Mucosa of descending colon (tissue), 3 donors: ENCODE measurements at regions not wholly inside any gene's neighbourhood (a gene's known extent, or its start where the extent isn't known, plus 50 kb on each side); places are given as distances from the start of the nearest gene placed in this dataset.

ENCODE experiments used
- ATAC-seq: fragments of 200-7000 bp; cut with Tn5 transposase; one replicate; pipeline ENCODE4 v1.9.1; 2020; ENCODE audit warnings: mild to moderate bottlenecking, moderate library complexity
- DNase-seq, 3 donors: peaks; one replicate each; pipeline ENCODE4 v3.0.0-alpha.2; 2020
- H3K36me3 ChIP-seq: fragments of 200-600 bp; one replicate; pipeline ENCODE4 v1.8.0; 2021; ENCODE audit warnings: low read depth, mild to moderate bottlenecking
- H3K4me1 ChIP-seq: fragments of 200-600 bp; one replicate; pipeline ENCODE4 v1.8.0; 2021; ENCODE audit warnings: low read depth, mild to moderate bottlenecking
- H3K4me3 ChIP-seq: fragments of 200-600 bp; one replicate; pipeline ENCODE4 v1.8.0; 2021; ENCODE audit warnings: mild to moderate bottlenecking
- H3K9me3 ChIP-seq: fragments of 200-600 bp; one replicate; pipeline ENCODE4 v1.8.0; 2021; ENCODE audit warnings: mild to moderate bottlenecking
- CTCF ChIP-seq: fragments of 200-600 bp; IDR thresholded peaks from one replicate; pipeline ENCODE4 v1.8.0; 2022; ENCODE audit warnings: antibody characterized with exemption, mild to moderate bottlenecking
- intact Hi-C, 2 donors: fragments of 100-400 bp; cut with DNase I in 1 of 2; cut with micrococcal nuclease in 1 of 2; formaldehyde crosslinking; loops; one replicate each; pipeline versions ENCODE4 v1.11.0 to v1.11.1; 2022; cut with DNase I, micrococcal nuclease
- donor health status: DM: no; HTN: no; CAD: no; lungs with moderate emphysema.
- donor health status: DM: no; HTN: no; CAD: no.
- donor health status: DM: no; HTN: yes; CAD: no.

GRCh38 chr2:133918141-133918540 lies 335.7 kb upstream of the MGAT5 start:
- no peaks in the 10 kb centered on the region for H3K4me1 ChIP-seq
- H3K36me3 ChIP-seq: no peaks in the 10 kb centered on the region
- TF ChIP-seq CTCF: no peak
- no peak overlapping the region for H3K4me3 ChIP-seq
- H3K9me3 ChIP-seq: no peaks in the 10 kb centered on the region
- DNase-seq: no peak
- intact Hi-C loops: no loop called here
- no peak for ATAC-seq

- no peaks in the 10 kb centered on the region for H3K9me3 ChIP-seq
- no peaks in the 10 kb centered on the region for H3K4me1 ChIP-seq
- H3K4me3 ChIP-seq: no peak overlapping the region
- ATAC-seq (no peak), DNase-seq (no peak)
- TF ChIP-seq CTCF: no peak
- H3K36me3 ChIP-seq: no peaks in the 10 kb centered on the region
- intact Hi-C loops: no loop called here
Measured at GRCh38 chr2:133919285-133919684, 334.6 kb upstream of the MGAT5 start.

- no peaks in the 10 kb centered on the region for H3K9me3 ChIP-seq
- no peaks in the 10 kb centered on the region for H3K4me1 ChIP-seq
- H3K36me3 ChIP-seq: no peaks in the 10 kb centered on the region
- DNase-seq: no peak
- TF ChIP-seq CTCF: no peak
- intact Hi-C loops: no loop called here
- H3K4me3 ChIP-seq: no peak overlapping the region
- no peak for ATAC-seq
Measured at GRCh38 chr2:133927894-133928293, 326.0 kb upstream of the MGAT5 start.

- TF ChIP-seq CTCF: no peak
- intact Hi-C loops: no loop called here
- no peak for ATAC-seq
Measured at GRCh38 chr2:133936096-133936495, 317.8 kb upstream of the MGAT5 start.

GRCh38 chr2:133936601-133937000 lies 317.3 kb upstream of the MGAT5 start:
- intact Hi-C loops: no loop called here
- no peaks in the 10 kb centered on the region for H3K36me3 ChIP-seq
- no peak for ATAC-seq
- no peaks in the 10 kb centered on the region for H3K4me1 ChIP-seq
- H3K9me3 ChIP-seq: no peaks in the 10 kb centered on the region
- no peak for DNase-seq
- H3K4me3 ChIP-seq: no peak overlapping the region
- TF ChIP-seq CTCF: no peak

More at GRCh38 chr2:133936096-133936495, 317.8 kb upstream of the MGAT5 start:
- DNase-seq: no peak
- Histone ChIP-seq H3K4me1 (no peaks in the 10 kb centered on the region), H3K9me3 (no peaks in the 10 kb centered on the region), H3K36me3 (no peaks in the 10 kb centered on the region), H3K4me3 (no peak overlapping the region)

GRCh38 chr2:133937669-133938068 lies 316.2 kb upstream of the MGAT5 start:
- H3K9me3 ChIP-seq: no peaks in the 10 kb centered on the region
- DNase-seq: no peak
- ATAC-seq: no peak
- no peak overlapping the region for H3K4me3 ChIP-seq
- TF ChIP-seq CTCF: no peak
- H3K36me3 ChIP-seq: no peaks in the 10 kb centered on the region
- no peaks in the 10 kb centered on the region for H3K4me1 ChIP-seq
- intact Hi-C loops: no loop called here
